GM23248 (cell line): ENCODE measurements at regions not wholly inside any gene's neighbourhood (a gene's known extent, or its start where the extent isn't known, plus 50 kb on each side); places are given as distances from the start of the nearest gene placed in this dataset.

Source experiments
- EZH2 ChIP-seq: fragments of 200-600 bp; sonication (generic); IDR thresholded peaks from 2 replicates; pipeline ENCODE4 v1.6.1; 2018; ENCODE audit warnings: antibody characterized with exemption, mild to moderate bottlenecking; ENCODE audit not compliant: insufficient read depth, poor library complexity, severe bottlenecking
- EZH2phosphoT487 ChIP-seq: fragments of 200-600 bp; sonication (generic); IDR thresholded peaks from 2 replicates; pipeline ENCODE4 v1.6.1; 2018; ENCODE audit warnings: antibody characterized with exemption, moderate library complexity, mild to moderate bottlenecking, low read depth; ENCODE audit not compliant: insufficient read depth

GRCh38 chr6:106746652-106747051, 117.3 kb downstream of the QRSL1 start:
- TF ChIP-seq EZH2 (no peak), EZH2phosphoT487 (no peak)
